A673 (cell line): ENCODE measurements at regions not wholly inside any gene's neighbourhood (a gene's known extent, or its start where the extent isn't known, plus 50 kb on each side); places are given as distances from the start of the nearest gene placed in this dataset.
A peak's percentile ranks its signal among the peaks of the same experiment; 100 is the strongest.

Experiments used
- BruUV-seq: library from RNA; stranded (reverse); fragments of 400-500 nt; replicated peaks from 2 replicates; lab custom pipeline; 2021; lab: Mats Ljungman, UMichigan
- CTCF ChIA-PET: fragments of 300-600 bp; sonication (Branson Sonifier 250); formaldehyde crosslinking; loops from one replicate; lab custom pipeline; 2022; ENCODE audit warnings: antibody characterized with exemption; lab: Charles Lee
- POLR2A ChIA-PET: fragments of 300-600 bp; sonication (Branson Sonifier 250); formaldehyde crosslinking; loops from one replicate; lab custom pipeline; 2022; ENCODE audit warnings: antibody characterized with exemption; ENCODE audit not compliant: low non-redundant PET; lab: Charles Lee
- DNase-seq: peaks from one replicate; pipeline ENCODE4 v3.0.0-alpha.2; 2015; ENCODE audit warnings: low spot score
- H3K27ac ChIP-seq: fragments of 200-600 bp; sonication (generic); 2 replicates; pipeline ENCODE4 v1.5.1; 2016; ENCODE audit warnings: mixed run types, low read depth, mild to moderate bottlenecking, mixed read lengths, antibody characterized with exemption, low read length; ENCODE audit not compliant: poor library complexity, severe bottlenecking
- H3K27me3 ChIP-seq: fragments of 200-600 bp; sonication (generic); replicated peaks from 2 replicates; pipeline ENCODE4 v1.6.1; 2017; ENCODE audit warnings: mixed run types, low read depth, mild to moderate bottlenecking, mixed read lengths, antibody characterized with exemption, low read length; ENCODE audit not compliant: insufficient read depth, poor library complexity
- H3K36me3 ChIP-seq: fragments of 200-600 bp; sonication (generic); 2 replicates; pipeline ENCODE4 v1.6.1; 2016; ENCODE audit warnings: mixed run types, mild to moderate bottlenecking, mixed read lengths, antibody characterized with exemption, low read length; ENCODE audit not compliant: insufficient read depth, poor library complexity, severe bottlenecking
- H3K4me1 ChIP-seq: fragments of 200-600 bp; sonication (generic); 2 replicates; pipeline ENCODE4 v1.6.1; 2017; ENCODE audit warnings: mixed run types, mild to moderate bottlenecking, mixed read lengths, antibody characterized with exemption, low read length; ENCODE audit not compliant: insufficient read depth, poor library complexity, severe bottlenecking
- H3K4me3 ChIP-seq: fragments of 200-600 bp; sonication (generic); 2 replicates; pipeline ENCODE4 v1.5.1; 2016; ENCODE audit warnings: low read depth, mixed run types, mild to moderate bottlenecking, mixed read lengths, low read length; ENCODE audit not compliant: poor library complexity, severe bottlenecking
- H3K9me3 ChIP-seq: fragments of 200-600 bp; sonication (generic); 2 replicates; pipeline ENCODE4 v1.6.1; 2016; ENCODE audit warnings: mixed run types, low read depth, mild to moderate bottlenecking, mixed read lengths, antibody characterized with exemption, low read length; ENCODE audit not compliant: poor library complexity, severe bottlenecking
- CTCF ChIP-seq: fragments of 300-800, 200-600 bp; sonication (generic); conservative IDR thresholded peaks from 2 replicates; pipeline ENCODE4 v1.5.1; 2017; ENCODE audit warnings: low read depth, mild to moderate bottlenecking, antibody characterized with exemption, low read length, moderate library complexity, mixed read lengths
- EZH2 ChIP-seq: fragments of 200-600 bp; sonication (generic); IDR thresholded peaks from 2 replicates; pipeline ENCODE4 v1.6.1; 2017; ENCODE audit warnings: borderline replicate concordance, low read depth, mild to moderate bottlenecking, mixed read lengths, antibody characterized with exemption, low read length; ENCODE audit not compliant: poor library complexity, severe bottlenecking
- intact Hi-C: fragments of 100-400 bp; cut with micrococcal nuclease; formaldehyde crosslinking; loops from one replicate; pipeline ENCODE4 v1.10.0; 2022; ENCODE audit not compliant: unreplicated experiment

GRCh38 chr2:182592691-182593393, 123.2 kb upstream of the DNAJC10 start:
- intact Hi-C loops, result loop anchor here (5.0 kb wide), 3 partner anchors 54 to 406 kb away; no protein-coding TSS in a partner anchor
- POLR2A ChIA-PET, result interaction anchor here (0.6 kb wide), 1 partner anchor 313 kb away, joined by 3 read pairs; no protein-coding TSS in a partner anchor
- no TSS peak for BruUV-seq

GRCh38 chr2:182593394-182593975, 122.6 kb upstream of the DNAJC10 start:
- ChIA-PET CTCF (no interaction called here), POLR2A (no interaction called here)
- Histone ChIP-seq H3K27ac (no peak overlapping the region), H3K4me3 (no peak overlapping the region), H3K9me3 (no peaks in the 10 kb centered on the region), H3K36me3 (no peaks in the 10 kb centered on the region), H3K27me3 (no peaks in the 10 kb centered on the region), H3K4me1 (peaks cover 49% of the 10 kb centered on the region)
- no TSS peak for BruUV-seq
- DNase-seq, result peak; percentile 96
- intact Hi-C loops, result loop anchor here (5.0 kb wide), 3 partner anchors 54 to 406 kb away; no protein-coding TSS in a partner anchor
- TF ChIP-seq EZH2 (no peak), CTCF (no peak)

More at GRCh38 chr2:182592691-182593393, 123.2 kb upstream of the DNAJC10 start:
- H3K4me1 ChIP-seq, result peaks cover 50% of the 10 kb centered on the region
- no peaks in the 10 kb centered on the region for H3K36me3 ChIP-seq
- CTCF ChIA-PET, result no interaction called here
- no peaks in the 10 kb centered on the region for H3K27me3 ChIP-seq
- no peaks in the 10 kb centered on the region for H3K9me3 ChIP-seq
- H3K4me3 ChIP-seq, result no peak overlapping the region
- no peak for DNase-seq
- no peak overlapping the region for H3K27ac ChIP-seq
- TF ChIP-seq CTCF, result peak; percentile 15; the same call in 1 of the 2 replicates
- no peak for TF ChIP-seq EZH2

GRCh38 chr2:182594286-182594685, 121.8 kb upstream of the DNAJC10 start:
- Histone ChIP-seq H3K27me3 (no peaks in the 10 kb centered on the region), H3K36me3 (no peaks in the 10 kb centered on the region), H3K27ac (peak overlapping the region; percentile 10), H3K4me1 (peaks cover 49% of the 10 kb centered on the region), H3K4me3 (no peak overlapping the region), H3K9me3 (no peaks in the 10 kb centered on the region)
- CTCF ChIA-PET, result no interaction called here
- peak; percentile 73 for DNase-seq
- no peak for TF ChIP-seq CTCF
- TF ChIP-seq EZH2, result no peak
- POLR2A ChIA-PET, result no interaction called here
- intact Hi-C loops, result loop anchor here (5.0 kb wide), 3 partner anchors 53 to 407 kb away; no protein-coding TSS in a partner anchor
- no TSS peak for BruUV-seq
